Caco-2 (cell line): ENCODE measurements at regions not wholly inside any gene's neighbourhood (a gene's known extent, or its start where the extent isn't known, plus 50 kb on each side); places are given as distances from the start of the nearest gene placed in this dataset.

Experiments used
- BruUV-seq: library from RNA; stranded (reverse); fragments of 400-500 nt; replicated peaks from 2 replicates; lab custom pipeline; 2021; lab: Mats Ljungman, UMichigan
- CTCF ChIA-PET: fragments of 300-600 bp; sonication (Branson Sonifier 250); formaldehyde crosslinking; loops from one replicate; lab custom pipeline; 2022; ENCODE audit warnings: antibody characterized with exemption; lab: Charles Lee
- POLR2A ChIA-PET: fragments of 300-600 bp; sonication (Branson Sonifier 250); formaldehyde crosslinking; loops from one replicate; lab custom pipeline; 2022; ENCODE audit warnings: antibody characterized with exemption; lab: Charles Lee
- DNase-seq, 2 experiments: peaks; one replicate each; pipeline versions ENCODE4 v3.0.0 to v3.0.0-alpha.2; 2020 to 2022
- H3K27me3 ChIP-seq: replicated peaks from 2 replicates; pipeline ENCODE4 v1.6.0; 2011; ENCODE audit warnings: low read length; ENCODE audit not compliant: control insufficient read depth, insufficient read depth
- H3K36me3 ChIP-seq: 2 replicates; pipeline ENCODE4 v1.5.1; 2011; ENCODE audit warnings: low read length; ENCODE audit not compliant: control insufficient read depth, insufficient read depth
- H3K4me1 ChIP-seq: fragments of 250-450 bp; sonication (Bioruptor Pico); 2 replicates; pipeline ENCODE4 v1.5.1; 2020; ENCODE audit warnings: mild to moderate bottlenecking
- H3K4me3 ChIP-seq: 2 replicates; pipeline ENCODE4 v1.5.1; 2011; ENCODE audit warnings: low read depth, mild to moderate bottlenecking, control low read depth, low read length
- H3K9me3 ChIP-seq: fragments of 250-450 bp; sonication (Bioruptor Pico); 2 replicates; pipeline ENCODE4 v1.5.1; 2020; ENCODE audit warnings: mild to moderate bottlenecking, moderate library complexity
- H3K27ac Mint-ChIP-seq: one replicate; pipeline ENCODE4 v1.8.0; 2022; ENCODE audit warnings: mixed read lengths; ENCODE audit not compliant: unreplicated experiment
- H3K27me3 Mint-ChIP-seq: one replicate; pipeline ENCODE4 v1.8.0; 2022; ENCODE audit warnings: mixed read lengths; ENCODE audit not compliant: insufficient read depth, unreplicated experiment
- H3K36me3 Mint-ChIP-seq: one replicate; pipeline ENCODE4 v1.8.0; 2022; ENCODE audit warnings: mild to moderate bottlenecking, mixed read lengths; ENCODE audit not compliant: insufficient read depth, unreplicated experiment
- H3K4me1 Mint-ChIP-seq: one replicate; pipeline ENCODE4 v1.8.0; 2022; ENCODE audit warnings: low read depth, mixed read lengths; ENCODE audit not compliant: unreplicated experiment
- H3K4me3 Mint-ChIP-seq: one replicate; pipeline ENCODE4 v1.8.0; 2022; ENCODE audit warnings: mild to moderate bottlenecking, moderate library complexity, mixed read lengths; ENCODE audit not compliant: unreplicated experiment
- H3K9me3 Mint-ChIP-seq: one replicate; pipeline ENCODE4 v1.8.0; 2022; ENCODE audit warnings: mixed read lengths; ENCODE audit not compliant: unreplicated experiment
- CTCF ChIP-seq, 2 experiments: fragments of 200-600 bp in 1 of 2; IDR thresholded peaks; 1 replicate in 1 of 2; 2 replicates in 1 of 2; pipeline versions ENCODE4 v1.5.1 to v1.8.0; 2011 to 2022; ENCODE audit warnings: antibody characterized with exemption in 1 of 2, control low read depth in 1 of 2, inconsistent platforms in 1 of 2, low read depth in 1 of 2, low read length in 1 of 2, mild to moderate bottlenecking in 1 of 2, moderate library complexity in 1 of 2; ENCODE audit not compliant: insufficient read depth in 1 of 2, severe bottlenecking in 1 of 2, unreplicated experiment in 1 of 2
- intact Hi-C: fragments of 100-400 bp; cut with micrococcal nuclease; formaldehyde crosslinking; loops from one replicate; pipeline ENCODE4 v1.10.0; 2022; ENCODE audit not compliant: unreplicated experiment

- Mint-ChIP-seq H3K27ac (no peak overlapping the region), H3K9me3 (peaks cover 65% of the 10 kb centered on the region), H3K36me3 (no peaks in the 10 kb centered on the region), H3K27me3 (no peaks in the 10 kb centered on the region), H3K4me1 (no peaks in the 10 kb centered on the region), H3K4me3 (no peak overlapping the region)
- H3K4me3 ChIP-seq: no peak overlapping the region
- no peaks in the 10 kb centered on the region for H3K4me1 ChIP-seq
- H3K27me3 ChIP-seq: no peaks in the 10 kb centered on the region
- BruUV-seq: no TSS peak
- intact Hi-C loops: no loop called here
- CTCF ChIA-PET: no interaction called here
- H3K9me3 ChIP-seq: peaks cover 23% of the 10 kb centered on the region; the same call in 1 of the 2 replicates
- no peak for TF ChIP-seq CTCF (IDR thresholded peaks at IDR 0.05; ENCODE audit: insufficient read depth in 1 of 2, low read depth in 1 of 2, low read length in 1 of 2, severe bottlenecking in 1 of 2, unreplicated experiment in 1 of 2)
- POLR2A ChIA-PET: no interaction called here
- no peak for DNase-seq
- H3K36me3 ChIP-seq: no peaks in the 10 kb centered on the region
Observed at GRCh38 chr7:153393666-153394065, 634.1 kb downstream of the ACTR3B start.

GRCh38 chr7:153396475-153396874 lies 636.9 kb downstream of the ACTR3B start:
- TF ChIP-seq CTCF (IDR thresholded peaks at IDR 0.05; ENCODE audit: insufficient read depth in 1 of 2, low read depth in 1 of 2, low read length in 1 of 2, severe bottlenecking in 1 of 2, unreplicated experiment in 1 of 2): no peak
- Histone ChIP-seq H3K4me1 (no peaks in the 10 kb centered on the region), H3K27me3 (no peaks in the 10 kb centered on the region), H3K9me3 (peaks cover 23% of the 10 kb centered on the region; the same call in 1 of the 2 replicates), H3K4me3 (no peak overlapping the region), H3K36me3 (no peaks in the 10 kb centered on the region)
- H3K4me1 Mint-ChIP-seq: no peaks in the 10 kb centered on the region
- no peaks in the 10 kb centered on the region for H3K36me3 Mint-ChIP-seq
- H3K4me3 Mint-ChIP-seq: no peak overlapping the region
- no peaks in the 10 kb centered on the region for H3K27me3 Mint-ChIP-seq
- peaks cover 60% of the 10 kb centered on the region for H3K9me3 Mint-ChIP-seq
- ChIA-PET POLR2A (no interaction called here), CTCF (no interaction called here)
- no TSS peak for BruUV-seq
- H3K27ac Mint-ChIP-seq: no peak overlapping the region
- DNase-seq: no peak
- intact Hi-C loops: no loop called here

- DNase-seq: no peak
- H3K4me3 ChIP-seq: no peak overlapping the region
- peaks cover 61% of the 10 kb centered on the region for H3K9me3 Mint-ChIP-seq
- no peaks in the 10 kb centered on the region for H3K36me3 ChIP-seq
- H3K36me3 Mint-ChIP-seq: no peaks in the 10 kb centered on the region
- peaks cover 3% of the 10 kb centered on the region for H3K27me3 Mint-ChIP-seq
- no TSS peak for BruUV-seq
- H3K4me1 ChIP-seq: no peaks in the 10 kb centered on the region
- no peaks in the 10 kb centered on the region for H3K27me3 ChIP-seq
- H3K27ac Mint-ChIP-seq: no peak overlapping the region
- no peak overlapping the region for H3K4me3 Mint-ChIP-seq
- no peak for TF ChIP-seq CTCF (IDR thresholded peaks at IDR 0.05; ENCODE audit: insufficient read depth in 1 of 2, low read depth in 1 of 2, low read length in 1 of 2, severe bottlenecking in 1 of 2, unreplicated experiment in 1 of 2)
- CTCF ChIA-PET: no interaction called here
- peaks cover 23% of the 10 kb centered on the region; the same call in 1 of the 2 replicates for H3K9me3 ChIP-seq
- POLR2A ChIA-PET: no interaction called here
- H3K4me1 Mint-ChIP-seq: no peaks in the 10 kb centered on the region
- intact Hi-C loops: no loop called here
Observed at GRCh38 chr7:153397459-153397858, 637.9 kb downstream of the ACTR3B start.
